Skin epidermis (tissue), 12 donors: ENCODE measurements at regions not wholly inside any gene's neighbourhood (a gene's known extent, or its start where the extent isn't known, plus 50 kb on each side); places are given as distances from the start of the nearest gene placed in this dataset.
"Not testable (repeated sequence)": the region's sequence is repeated elsewhere in the genome, so short reads cannot be mapped to it uniquely, and the experiment has no call there.

Experiments used
- H3K27ac ChIP-seq, 21 experiments: fragments of 200-600 bp; sonication (generic) in 11 of 21; one replicate each; pipeline ENCODE4 v1.5.0; 2020; ENCODE audit warnings: mild to moderate bottlenecking in 3 of 21, inconsistent platforms in 2 of 21, moderate library complexity in 2 of 21
- H3K4me3 ChIP-seq, 7 experiments: fragments of 200-600 bp; sonication (generic) in 2 of 7; one replicate each; pipeline ENCODE4 v1.5.0; 2020; ENCODE audit warnings: inconsistent platforms in 2 of 7, mild to moderate bottlenecking in 2 of 7, moderate library complexity in 1 of 7

GRCh38 chr9:62526306-62526705 lies 1336.5 kb downstream of the SPATA31A7 start:
- H3K4me3 ChIP-seq, result not testable (repeated sequence)

DNA sequence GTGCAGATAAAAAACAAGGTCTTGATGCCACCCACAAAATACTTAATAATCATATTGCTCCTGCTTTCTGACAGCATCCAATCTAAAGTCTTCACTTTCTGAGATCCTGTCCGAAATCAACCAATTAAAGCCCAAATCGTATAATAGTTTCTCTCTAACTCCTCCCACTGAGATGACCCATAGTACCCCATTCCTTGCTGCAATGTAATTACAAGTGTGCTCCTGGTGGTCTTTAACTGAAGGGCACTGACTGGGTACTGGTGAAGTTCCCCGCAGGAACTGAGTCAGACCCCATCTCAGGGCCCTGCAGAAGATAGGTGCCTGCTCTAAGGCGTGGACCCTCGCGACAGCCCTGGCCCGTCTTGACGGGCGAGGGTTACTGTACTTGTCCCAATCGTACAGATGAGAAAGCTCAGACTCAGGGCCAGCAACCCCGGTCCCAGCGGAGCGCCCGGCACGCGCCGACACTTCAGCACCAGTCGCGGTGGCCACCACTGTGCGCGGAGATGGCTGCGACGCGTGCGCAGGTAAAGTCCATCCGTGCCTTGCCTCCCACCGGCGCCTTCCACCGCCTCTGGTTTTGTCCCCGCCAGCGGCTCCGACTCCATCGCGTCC lies 1342.4 kb downstream of the SPATA31A7 start:
- peak overlapping the region in 3 of 7 experiments; percentile 11 to 28 (median 12) for H3K4me3 ChIP-seq
- not testable (repeated sequence) for H3K27ac ChIP-seq

More at GRCh38 chr9:62526306-62526705, 1336.5 kb downstream of the SPATA31A7 start:
- H3K27ac ChIP-seq, result not testable (repeated sequence)

DNA sequence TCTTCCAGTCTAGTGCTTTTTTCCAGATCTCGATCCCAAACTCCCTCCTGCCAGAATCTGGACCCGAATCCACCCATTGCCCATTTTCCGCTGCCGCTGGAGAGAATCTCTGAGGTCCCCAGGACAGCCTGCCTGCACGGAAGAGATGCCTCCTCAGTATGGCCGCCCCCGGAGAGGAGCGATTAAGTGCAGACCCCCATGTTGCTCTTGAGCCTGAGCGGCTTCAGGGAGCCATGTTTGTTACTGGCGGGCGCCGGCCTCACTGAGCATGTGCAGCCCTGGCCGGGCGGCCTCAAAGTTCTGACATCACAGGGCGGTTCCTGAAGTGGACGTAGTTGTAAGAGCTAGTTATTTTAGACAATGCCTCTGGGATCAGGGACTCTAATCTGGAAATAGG lies 1342.9 kb downstream of the SPATA31A7 start:
- not testable (repeated sequence) for H3K27ac ChIP-seq
- H3K4me3 ChIP-seq, result peak overlapping the region in 3 of 7 experiments; percentile 11 to 28 (median 12)

DNA sequence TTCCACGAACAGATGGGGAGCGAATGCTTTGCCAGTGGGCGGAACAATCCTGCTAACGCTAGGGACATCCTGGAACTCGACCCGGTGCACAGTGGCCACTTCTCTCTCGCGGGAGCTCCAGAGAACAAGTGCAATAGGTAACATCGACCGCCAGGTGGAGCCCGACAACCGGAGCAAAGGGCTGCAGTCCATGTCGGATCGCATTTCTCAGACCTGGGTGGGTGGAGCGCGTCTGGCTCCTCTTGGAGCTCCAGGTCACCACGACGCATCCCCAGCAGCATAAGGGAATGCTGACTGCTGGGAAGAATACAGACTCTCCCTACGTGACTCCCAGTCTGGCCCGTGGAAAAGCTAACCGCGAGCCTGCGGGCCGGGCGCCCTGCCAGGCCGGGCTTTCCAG lies 1360.7 kb downstream of the SPATA31A7 start:
- H3K27ac ChIP-seq, H3K4me3 ChIP-seq: not testable (repeated sequence)

GRCh38 chr9:62560603-62561002 lies 1370.8 kb downstream of the SPATA31A7 start:
- H3K4me3 ChIP-seq, H3K27ac ChIP-seq: not testable (repeated sequence)

GRCh38 chr9:62565132-62565531 lies 1375.3 kb downstream of the SPATA31A7 start:
- H3K27ac ChIP-seq, result not testable (repeated sequence)

DNA sequence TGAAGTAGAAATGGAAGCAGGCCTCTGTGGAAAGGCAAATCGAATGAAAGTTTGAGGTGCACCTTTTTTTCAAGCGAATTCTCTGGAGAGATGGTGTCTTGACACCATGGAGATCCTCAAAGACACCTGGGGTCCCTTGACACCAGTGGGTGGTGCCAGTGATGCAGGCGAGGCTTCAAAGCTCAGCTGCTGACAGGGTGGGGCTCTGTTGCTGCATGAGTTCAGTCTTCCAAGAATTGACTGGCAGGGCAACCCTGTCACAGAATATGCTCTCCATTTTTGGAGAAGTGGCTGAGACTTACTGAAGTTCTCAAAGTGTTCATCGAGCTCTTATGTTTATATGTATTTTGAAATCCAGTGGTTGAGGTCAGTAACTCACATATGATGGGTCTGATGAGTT lies 1376.6 kb downstream of the SPATA31A7 start:
- not testable (repeated sequence) for H3K27ac ChIP-seq, H3K4me3 ChIP-seq

More at GRCh38 chr9:62565132-62565531, 1375.3 kb downstream of the SPATA31A7 start:
- not testable (repeated sequence) for H3K4me3 ChIP-seq

DNA sequence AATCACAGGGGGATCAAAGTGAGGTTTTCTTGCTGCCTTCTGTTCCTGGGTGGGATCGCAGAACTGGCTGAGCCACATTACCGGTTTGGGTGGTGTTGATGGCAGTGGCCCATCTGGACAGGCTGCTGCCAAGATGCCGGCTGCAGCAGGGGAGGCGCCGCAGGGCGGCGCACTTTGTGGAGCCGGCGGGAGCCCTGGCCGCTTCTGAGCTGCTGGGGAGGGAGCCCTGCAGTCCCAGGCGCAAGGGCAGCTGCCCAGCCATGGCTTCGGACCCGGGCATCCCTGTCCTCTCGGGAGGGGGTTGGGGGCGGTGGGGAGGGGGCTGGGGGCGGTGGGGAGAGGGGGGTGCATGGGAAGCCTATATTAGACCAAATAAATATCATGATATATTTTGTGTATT lies 1407.3 kb downstream of the SPATA31A7 start:
- not testable (repeated sequence) for H3K27ac ChIP-seq, H3K4me3 ChIP-seq
